Middle frontal gyrus (tissue), 1 donor: ENCODE measurements at regions not wholly inside any gene's neighbourhood (a gene's known extent, or its start where the extent isn't known, plus 50 kb on each side); places are given as distances from the start of the nearest gene placed in this dataset.

Experiments
- DNase-seq: peaks from one replicate; pipeline ENCODE4 v3.0.0-alpha.2; 2015; ENCODE audit warnings: low spot score; ENCODE audit errors: extremely low spot score

DNA sequence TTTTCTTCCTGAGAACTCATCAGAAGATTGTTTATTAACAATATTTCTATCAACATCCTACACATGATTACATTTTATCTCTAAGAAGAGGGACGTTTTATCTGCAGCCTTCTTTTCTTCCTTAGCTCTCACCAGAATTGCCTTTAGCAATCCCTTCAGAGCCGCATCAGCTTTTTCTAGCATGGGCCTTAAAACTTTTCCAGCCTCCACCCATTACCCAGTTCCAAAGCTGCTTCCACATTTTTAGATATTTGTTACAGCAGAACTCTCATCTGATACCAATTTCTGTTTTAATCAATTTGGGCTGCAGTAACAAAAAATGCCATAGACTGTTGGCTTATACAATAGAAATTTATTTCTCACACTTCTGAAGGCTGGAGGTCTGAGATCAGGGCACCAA, 281.5 kb downstream of the THBS2 start:
- no peak for DNase-seq

DNA sequence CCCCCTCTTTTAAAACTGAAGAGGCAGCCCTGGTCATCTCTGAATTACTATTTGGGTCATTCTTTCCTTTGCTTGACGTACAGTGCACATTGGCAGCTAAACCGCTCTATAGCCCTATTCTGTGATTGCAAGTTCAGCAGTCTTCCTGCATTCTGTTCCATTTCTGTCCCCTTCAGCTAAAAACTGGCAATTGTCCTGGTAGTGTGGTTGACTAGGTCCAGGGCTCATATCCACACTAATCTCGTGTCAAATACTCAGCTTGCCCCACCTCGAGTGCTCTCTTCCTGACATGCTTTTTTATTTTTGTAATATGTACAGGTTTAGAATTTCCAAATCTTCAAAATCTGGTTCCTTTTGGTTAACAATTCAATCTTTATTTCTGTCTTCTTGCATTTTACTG, 282.1 kb downstream of the THBS2 start:
- DNase-seq = no peak

DNA sequence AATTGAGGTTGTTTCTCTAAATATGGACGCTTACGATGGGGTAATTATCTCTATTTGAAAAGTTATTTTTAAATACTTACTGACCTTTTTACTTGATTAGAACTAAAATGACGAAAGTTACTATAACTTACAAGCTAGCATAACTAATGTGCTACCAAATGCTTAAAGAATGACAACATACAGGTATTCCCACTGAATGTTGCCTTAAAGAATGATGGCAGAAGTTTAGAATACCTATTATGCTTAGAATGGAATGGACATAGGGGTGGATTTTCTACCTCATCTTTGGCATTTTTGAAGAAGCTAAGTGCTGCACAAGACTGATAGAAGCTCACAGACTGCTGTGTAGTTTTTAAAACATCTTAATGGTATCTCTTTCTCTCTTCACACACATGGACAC, 284.8 kb downstream of the THBS2 start:
- no peak for DNase-seq

DNA sequence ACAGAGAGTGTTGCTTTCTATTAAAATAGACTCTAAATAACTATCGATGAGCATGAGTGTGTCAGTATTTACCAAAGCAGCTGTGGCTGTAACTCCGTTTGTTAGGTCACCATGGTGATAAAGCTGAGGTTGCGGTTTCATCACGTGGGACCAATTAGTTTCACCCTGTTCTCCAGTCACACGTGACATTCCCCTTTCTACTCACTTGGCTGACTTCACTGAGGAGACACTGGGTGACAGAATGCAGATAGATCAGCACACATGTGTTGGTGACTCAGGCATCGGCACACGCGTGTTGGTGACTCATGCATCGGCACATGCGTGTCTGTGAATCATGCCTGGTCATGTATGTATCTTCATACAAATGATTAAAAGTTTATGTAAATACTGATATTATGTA, 285.4 kb downstream of the THBS2 start:
- DNase-seq = no peak

DNA sequence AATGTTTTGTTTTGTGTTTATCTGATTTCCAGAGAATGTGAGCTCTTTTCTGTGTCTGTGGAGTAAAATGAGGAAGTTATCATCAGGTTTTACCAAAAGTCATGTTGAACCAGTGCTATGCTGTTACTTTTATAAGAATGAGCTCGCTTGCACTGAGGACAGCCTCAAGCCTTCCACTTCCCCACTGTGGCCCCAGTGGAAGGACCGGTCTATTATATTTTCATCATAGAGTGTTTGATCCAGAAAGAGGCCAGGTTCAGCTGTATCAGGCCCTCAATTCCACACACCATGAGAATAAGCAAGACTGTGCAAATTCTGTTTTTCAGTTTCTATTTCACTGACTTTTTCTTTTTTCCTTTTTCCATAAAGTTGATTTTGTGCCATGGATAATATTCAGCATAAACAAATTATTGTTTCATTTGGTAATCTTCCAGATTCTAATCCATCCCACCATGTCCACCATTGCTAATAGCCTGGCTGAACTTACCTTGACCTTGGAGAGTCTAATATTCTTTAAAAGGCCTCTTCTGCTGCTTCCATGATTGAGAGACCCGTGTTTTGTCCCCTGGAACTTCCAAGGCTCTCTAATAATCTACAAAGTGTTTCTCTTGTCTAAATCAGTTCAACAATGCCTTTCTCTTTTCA, 286.2 kb downstream of the THBS2 start:
- no peak for DNase-seq

DNA sequence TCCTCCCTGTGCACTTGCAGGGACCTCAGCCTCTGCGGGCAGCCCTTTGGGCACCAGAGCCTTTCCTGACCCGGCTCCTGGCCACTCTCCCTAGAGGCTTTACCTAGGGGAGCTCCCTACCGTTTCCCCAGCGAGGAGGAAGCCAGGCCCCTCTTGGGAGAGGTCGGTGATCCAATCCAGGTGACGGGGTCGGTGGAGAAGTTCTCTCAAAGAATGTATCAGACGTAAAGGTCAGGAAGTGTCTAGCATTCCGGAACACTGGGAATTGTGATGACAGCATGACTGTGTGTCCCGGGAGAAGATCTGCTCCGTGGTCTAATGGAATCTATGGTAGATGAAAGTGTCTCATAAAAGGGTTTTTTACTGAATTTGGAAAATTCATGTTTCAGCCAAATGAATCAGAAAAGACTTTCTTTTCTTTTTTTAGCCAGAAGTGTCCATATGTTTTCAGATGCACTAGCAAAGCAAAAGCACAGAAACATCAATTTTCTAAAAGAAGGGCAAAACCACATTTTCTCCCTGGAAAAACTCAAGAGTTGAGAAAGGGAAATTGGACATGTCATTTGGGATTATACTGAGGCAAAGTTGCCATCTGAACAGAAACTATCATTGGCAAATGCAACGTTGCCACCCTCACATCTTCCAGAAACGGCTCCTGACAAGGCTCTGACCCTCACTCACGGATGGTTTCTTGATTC, 289.4 kb downstream of the THBS2 start:
- DNase-seq = no peak

DNA sequence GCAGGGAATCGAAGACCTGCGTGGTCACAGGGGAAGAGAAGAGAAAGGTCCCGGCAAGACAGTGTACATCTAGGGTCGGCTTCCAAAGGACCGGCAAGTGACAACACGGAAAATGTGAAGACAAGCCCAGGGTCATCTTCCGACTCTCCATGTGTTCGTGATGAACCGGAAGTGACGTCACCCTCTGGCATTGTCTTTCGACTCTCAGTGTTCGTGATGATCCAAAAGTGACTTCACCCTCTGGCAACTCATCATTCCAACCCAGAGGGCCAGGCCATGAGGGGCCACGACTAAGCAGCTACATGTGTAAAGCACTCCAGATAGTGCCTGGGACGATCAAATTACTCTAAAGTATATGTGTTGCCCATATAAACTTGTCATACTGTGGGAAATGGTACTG, 290.8 kb downstream of the THBS2 start:
- DNase-seq = no peak

DNA sequence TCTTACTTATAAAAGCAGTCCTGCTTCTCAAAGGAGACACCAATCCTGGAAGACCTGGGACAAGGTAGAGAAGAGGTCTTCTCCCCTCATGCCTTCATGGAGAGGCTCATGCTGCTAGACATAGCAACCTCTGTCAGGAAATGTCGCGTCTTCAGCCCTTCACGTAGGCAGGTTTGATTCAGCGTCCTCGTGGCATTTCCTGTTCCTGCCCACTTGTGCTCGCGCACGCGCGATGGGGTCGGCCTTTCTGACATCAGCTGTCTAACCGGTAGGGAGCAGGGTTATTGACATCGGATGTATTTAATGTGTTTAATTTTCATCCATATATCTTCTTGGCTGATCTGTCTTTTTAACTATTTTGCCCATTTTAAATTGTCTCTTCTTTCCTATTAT, 292.4 kb downstream of the THBS2 start:
- DNase-seq = no peak

DNA sequence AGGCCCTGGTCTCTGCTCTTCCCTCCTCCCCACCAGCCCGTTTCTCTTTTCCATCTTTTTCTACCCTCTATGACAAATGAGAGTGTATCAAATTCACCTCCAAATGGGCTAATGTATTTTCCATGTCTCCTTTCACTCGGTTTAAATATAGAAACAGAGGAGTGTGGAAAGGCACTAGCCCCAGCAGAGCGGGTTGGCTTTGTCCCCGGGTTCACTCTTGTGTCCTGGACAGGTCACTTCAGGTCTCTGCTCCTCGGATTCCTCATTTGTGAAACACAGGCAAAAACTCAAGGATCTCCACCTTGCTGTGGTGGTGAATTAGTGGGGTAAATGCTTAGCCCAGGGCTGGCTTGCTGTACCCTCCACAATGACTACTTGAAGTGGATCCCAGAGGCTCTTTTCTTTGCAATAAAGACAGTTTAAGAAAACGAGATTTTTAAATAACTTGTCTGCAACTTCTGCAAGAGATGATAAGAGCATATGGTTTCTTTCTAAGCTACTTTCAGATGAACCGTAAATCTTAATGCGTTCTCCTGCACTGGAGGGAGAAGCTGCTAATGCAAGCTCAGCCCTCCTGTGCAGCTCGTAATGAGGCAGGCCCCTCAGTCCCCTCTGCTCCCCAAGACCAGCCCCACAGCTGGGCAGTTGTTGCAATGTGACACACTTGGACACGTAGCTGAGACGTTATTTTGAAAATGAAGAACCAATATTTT, 292.9 kb downstream of the THBS2 start:
- DNase-seq = no peak

DNA sequence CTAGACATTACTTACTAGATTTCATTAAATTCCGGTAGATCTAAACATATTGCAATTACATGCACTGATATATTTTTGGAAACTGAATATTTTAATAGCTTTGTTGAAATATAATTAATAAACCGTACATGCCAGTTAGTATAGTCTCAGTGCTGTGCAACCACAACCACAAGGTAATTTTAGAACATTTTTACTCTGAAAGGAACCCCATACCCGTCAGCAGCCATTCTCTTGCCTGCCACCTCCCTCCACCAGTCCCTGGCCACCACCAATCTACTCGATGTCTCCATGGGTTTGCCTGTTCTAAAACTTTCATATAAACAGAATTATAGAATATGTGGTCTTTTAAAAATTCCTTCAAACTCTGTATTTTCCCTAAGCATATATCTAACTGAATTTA, 293.9 kb downstream of the THBS2 start:
- no peak for DNase-seq

DNA sequence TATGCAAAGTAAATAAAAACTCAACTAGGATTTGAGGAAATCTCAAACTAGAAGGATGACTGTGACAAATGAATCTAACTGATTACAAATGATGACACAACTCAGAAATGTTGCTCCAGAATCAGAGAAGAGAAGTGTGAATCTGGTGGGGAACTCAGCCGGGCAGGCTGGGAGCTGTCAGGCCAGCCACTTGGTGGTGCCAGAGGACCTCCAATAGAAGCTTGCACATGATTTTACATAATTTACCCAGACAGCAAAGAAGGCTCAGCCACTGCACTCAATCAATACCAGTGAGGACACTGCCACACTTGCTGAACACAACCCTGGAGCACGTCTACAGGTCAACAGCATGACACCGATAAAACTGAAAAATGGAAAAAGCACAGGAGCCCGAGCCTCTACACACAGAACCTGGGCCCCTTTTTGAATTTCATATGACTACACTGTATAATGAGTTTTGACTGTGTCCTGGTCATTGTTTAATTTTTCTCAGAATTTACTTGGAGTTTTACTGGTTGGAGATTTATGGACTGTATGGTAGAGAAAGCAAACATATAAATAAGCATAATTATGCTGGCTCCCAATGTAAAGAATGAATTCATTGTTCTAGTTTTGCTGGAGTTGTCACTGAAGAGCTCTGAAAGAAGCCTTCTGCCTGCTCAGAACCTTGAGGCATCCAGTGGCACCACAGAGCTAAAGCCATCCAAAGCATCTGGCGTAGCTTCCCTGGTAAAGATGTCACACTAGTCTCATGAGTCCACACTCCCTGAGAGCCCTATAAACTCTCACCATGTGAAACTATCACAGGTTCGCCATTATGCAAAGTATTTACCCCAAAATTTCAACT, 296.5 kb downstream of the THBS2 start:
- peak; percentile 65 for DNase-seq

DNA sequence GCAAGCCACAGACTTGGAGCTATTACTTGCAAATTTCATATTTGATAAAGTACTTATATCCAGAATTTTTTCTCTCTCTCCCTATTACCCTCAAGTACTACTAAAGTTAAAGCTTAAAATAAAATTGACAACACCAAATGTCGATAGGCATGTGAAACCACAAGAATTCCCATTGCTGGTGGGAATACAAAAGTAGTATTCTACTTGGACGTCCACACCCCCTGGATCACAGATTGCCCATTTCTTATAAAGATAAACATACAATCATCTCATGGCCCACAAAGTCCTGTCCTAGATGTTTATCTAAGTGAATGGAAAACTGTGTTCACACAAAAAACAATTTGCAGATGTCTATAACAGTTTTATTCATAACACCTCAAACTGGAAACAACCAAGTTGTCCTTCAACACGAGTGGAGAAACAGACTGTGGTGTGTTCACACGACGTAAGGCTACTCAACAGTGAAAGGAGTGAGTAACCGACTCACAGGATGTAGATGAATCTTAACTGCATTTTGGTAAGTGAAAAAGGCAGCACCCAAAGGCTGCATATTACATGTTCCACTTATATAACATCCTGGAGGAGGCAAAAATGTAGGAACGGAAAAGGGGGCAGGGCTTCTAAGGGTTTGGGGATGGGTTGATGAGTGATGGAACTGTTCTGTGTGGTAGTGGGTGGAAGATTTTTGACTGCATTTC, 297.4 kb downstream of the THBS2 start:
- no peak for DNase-seq

DNA sequence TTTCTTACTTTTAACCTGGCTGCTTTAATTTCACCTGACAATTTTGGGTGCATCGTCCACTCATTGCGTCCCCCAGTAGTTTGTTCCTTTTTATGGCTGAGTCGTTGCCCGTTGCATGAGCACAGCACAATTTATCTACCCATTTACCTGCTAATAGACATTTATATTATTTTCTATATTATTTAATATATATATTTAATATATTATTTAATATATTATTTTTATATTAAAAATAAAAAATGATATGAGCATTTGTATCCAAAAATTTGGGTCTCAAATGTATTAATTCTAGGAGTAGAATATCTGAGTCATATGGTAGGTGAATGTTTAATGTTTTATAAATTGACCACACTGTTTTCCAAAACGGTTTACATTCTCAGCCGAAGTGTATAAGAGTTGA, 300.2 kb downstream of the THBS2 start:
- no peak for DNase-seq

DNA sequence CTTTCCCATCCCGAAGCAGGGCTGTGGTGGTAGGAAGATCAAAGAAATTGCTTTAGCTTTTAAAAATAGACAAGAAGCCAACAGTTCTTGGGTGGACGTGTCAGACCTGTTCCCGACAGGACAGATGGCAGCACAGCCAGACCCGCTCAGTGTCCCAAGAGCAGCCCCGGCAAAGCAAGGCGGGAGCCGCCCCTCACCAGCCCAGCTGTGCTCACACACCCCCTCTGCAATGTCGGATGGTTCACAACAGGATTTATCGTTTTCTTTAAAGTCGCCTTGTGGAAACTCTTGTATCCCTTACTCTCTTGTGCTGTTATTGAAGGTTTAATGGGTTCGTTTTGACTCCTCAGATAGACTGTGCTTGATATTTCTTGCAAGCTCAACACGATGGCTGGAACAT, 302.4 kb downstream of the THBS2 start:
- no peak for DNase-seq

DNA sequence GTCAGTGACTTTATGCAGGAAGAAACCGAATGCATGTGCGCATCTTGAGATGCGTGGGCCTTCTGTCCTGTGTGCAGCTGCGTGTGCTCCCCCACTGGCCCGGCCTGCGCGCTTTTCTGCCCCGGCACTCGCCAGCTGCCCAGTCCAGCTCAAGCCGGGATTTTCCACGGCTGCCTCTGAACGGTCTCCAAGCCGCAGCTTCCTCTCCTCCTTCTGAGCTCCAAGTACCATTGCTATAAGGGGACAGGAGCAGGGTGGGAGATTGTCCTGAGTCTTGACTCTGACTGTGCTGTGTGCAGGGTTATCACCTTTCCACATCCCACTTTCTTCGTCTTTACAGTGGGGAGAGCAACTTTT, 302.8 kb downstream of the THBS2 start:
- DNase-seq = no peak

DNA sequence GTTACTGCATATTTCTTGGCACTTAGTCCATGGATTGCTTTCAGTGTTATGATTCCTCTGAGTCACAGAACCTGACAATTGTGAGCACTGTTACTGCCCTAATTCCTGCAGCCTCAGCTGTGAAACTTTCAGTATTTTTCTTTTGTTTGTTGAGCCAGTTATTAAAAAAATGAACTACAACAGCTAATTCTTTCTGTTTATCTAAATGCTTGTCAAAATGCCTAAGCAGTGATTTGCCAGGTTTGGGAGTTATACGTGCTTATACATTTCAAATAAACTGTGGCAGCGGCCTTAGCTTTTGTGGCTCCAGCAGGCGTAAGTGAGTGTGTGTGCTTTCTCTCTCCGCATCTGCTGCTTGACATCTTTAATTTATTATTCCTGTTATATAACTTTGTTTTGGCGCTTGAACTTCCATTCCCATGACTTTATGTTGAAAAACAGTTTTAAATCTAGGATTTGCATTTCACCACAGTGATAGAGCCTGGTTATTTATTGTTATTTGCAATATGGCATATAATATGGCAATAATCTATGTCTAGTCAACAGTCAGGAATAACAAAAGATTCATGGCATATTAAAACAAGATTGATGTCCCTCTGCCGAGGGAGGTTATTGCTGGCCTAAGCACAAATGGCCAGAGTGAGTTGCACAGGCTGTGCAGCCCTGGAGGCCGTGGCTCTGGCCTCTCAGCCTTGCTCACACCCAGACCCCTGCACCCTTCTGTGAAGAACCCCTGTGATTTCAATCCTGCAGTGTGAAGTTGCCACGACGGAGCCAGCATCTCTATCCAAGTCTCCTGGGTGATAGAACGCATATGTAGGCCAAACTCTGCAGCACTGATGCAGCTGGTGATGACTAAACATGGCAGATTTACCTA, 303.4 kb downstream of the THBS2 start:
- no peak for DNase-seq

DNA sequence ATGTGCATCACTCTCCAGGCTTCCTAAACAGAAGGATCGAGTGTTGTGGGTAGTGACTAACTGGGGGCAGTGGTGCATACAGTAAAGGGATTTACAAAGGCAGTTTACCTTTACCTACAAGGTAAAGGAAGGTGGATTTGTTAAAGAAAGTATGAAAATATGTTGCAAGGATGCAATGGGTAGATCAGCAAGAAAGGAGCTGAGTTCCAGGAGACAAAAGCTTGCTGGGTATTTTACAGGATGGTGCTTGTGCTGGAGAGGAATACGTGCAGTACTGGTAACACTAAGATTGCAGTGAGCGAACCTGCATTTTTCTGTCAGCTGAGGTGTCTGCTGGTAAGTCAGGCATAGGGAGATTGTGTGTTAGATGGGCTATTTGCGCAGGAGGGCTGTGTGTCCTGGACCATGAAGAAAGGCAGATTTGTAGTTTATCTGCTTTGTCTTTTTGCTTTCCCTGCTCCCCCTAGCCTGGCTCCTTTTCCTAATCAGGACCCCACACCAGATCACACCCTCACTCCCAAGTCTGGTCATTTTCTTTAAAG, 304.6 kb downstream of the THBS2 start:
- no peak for DNase-seq

DNA sequence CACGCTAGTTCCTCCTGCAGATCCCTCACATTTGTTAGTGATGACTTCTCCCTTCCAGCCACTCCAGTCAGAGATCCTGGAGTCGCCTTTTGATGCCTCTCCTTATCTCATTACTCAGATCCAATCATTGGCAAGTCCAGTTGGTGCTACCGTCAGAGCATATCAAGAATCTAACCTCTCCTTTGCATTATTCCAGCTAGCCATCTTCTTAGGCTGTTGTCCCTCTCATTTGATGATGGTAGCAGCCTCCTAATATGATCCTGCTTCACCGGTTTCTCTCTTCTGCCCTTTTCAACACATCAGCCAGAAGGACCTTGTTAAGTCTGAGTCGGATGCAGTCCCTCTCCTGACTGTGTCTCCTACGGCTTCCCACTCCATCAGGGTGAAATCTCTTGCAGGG, 305.6 kb downstream of the THBS2 start:
- DNase-seq = no peak

DNA sequence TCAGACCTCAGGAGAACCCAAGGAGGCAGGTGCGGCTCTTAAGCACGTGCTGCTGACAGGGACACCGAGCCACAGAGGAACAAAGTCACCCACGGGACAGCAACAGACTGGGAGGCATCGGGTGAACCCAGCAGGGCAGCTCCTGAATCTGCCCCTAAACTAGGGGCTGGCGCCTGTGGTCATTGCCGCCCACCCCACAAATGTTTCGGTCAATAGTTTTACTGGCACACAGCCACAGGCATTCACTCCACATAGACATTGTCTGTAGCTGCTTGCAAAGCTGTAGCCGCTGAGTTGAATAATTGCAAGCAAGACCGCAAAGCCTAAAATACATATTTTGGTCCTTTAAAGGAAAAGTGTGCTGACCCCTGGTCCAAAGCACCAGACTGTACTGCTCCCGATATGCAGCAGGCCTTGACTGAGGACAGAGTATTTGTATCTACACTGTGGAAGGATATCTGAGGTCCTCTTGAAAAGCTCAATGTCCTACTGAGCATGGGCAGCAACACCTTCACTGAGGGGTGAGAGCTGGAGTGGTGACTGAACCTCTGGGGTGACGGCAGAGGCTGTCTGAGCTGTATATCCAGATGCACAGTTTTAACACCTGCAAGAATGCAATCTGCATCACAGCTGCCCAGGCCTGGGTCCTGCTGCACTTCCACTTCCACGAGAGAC, 310.3 kb downstream of the THBS2 start:
- DNase-seq = no peak

DNA sequence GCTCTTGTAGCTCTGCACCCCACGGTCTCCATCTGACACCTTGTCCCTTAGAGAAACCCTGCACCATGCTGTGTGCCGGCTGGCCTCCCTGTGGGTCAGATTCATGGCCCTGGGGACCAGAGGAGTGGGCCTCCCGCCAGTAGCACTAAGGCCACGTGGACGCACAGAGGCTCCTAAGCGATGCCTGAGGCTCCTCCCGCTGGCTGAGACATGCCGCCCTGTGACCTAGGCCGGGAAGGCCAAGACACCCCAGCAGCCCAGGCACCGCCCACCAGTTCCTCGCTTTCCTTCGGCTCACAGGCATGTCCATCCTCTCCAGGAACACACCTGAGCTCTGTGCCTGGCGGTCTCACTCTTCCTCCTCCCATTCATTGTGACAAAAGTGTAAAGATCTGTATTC, 311.0 kb downstream of the THBS2 start:
- no peak for DNase-seq
